ENCODE measurements at regions not wholly inside any gene's neighbourhood (a gene's known extent, or its start where the extent isn't known, plus 50 kb on each side); places are given as distances from the start of the nearest gene placed in this dataset.

DNA sequence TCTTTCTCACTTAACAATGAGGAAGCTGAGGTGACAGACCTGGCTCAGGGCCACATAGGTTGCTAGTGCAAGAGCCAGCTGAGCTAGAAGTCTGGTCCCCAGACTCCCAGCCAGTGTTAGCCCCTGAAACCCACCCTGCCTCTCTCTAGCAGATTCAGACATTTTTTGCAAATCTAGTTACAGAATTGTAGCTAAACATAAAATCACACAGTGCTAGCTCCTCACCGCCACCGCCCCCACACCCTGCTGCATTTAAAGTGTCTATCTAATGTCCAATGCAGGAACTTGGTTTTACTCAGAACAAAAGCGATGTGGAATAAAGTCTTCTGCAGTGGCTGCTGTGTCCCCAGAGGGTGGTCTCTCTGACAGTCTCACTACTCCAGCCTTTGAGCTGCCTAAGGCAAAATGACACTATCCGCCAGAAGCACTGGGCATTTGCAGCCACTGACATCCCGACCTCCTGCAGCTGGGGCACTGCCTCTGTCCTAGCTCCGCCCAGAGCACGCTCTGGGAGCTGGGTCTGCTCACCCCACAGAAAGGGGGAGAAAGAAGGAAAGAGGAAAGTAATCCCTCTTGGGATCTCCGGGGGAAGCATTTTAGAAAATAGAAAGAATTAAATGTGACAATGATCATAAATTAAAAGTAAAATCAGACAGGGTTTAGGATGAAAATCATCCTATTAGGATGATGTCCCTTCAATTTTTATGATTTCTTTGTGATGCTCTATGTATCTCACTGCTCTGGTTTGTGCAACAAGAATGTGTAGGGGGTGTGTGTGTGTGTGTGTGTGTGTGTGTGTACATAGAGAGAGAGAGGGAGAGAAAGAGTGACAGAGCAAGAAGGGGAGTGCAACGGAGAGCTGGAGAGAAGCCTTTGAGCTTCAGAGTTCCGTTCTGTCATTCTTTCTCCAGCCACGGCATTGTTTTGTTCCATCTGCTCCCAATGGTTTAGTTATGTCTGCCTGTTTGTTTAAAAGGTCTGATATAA, 50.5 kb upstream of the ST8SIA3 start:
- intact Hi-C loops (cut with micrococcal nuclease) = no loop called here
- ATAC-seq = no peak

More for the DNA sequence above, 50.5 kb upstream of the ST8SIA3 start:
- no peak for DNase-seq
